Osteoblast (primary cell): ENCODE measurements at regions not wholly inside any gene's neighbourhood (a gene's known extent, or its start where the extent isn't known, plus 50 kb on each side); places are given as distances from the start of the nearest gene placed in this dataset.
A peak's percentile ranks its signal among the peaks of the same experiment; 100 is the strongest.

Experiments used
- DNase-seq: peaks from one replicate; pipeline ENCODE4 v3.0.0; 2011; ENCODE audit warnings: low spot score, mixed read lengths; ENCODE audit not compliant: insufficient read length; ENCODE audit errors: missing footprints
- H2AFZ ChIP-seq: 2 replicates; pipeline ENCODE4 v1.6.0; 2011; ENCODE audit warnings: mild to moderate bottlenecking, low read length
- H3K27ac ChIP-seq: 2 replicates; pipeline ENCODE4 v1.5.1; 2011; ENCODE audit warnings: mild to moderate bottlenecking, low read depth, low read length, moderate library complexity
- H3K27me3 ChIP-seq: 2 replicates; pipeline ENCODE4 v1.6.0; 2012; ENCODE audit warnings: mild to moderate bottlenecking, control low read depth, inconsistent platforms, low read length, moderate library complexity; ENCODE audit not compliant: insufficient read depth
- H3K36me3 ChIP-seq: 2 replicates; pipeline ENCODE4 v1.5.1; 2011; ENCODE audit warnings: mild to moderate bottlenecking, low read length, control low read depth, moderate library complexity; ENCODE audit not compliant: insufficient read depth
- H3K4me1 ChIP-seq: 2 replicates; pipeline ENCODE4 v1.5.1; 2011; ENCODE audit warnings: mild to moderate bottlenecking, low read length, control low read depth, moderate library complexity; ENCODE audit not compliant: insufficient read depth
- H3K4me2 ChIP-seq: 2 replicates; pipeline ENCODE4 v1.6.0; 2011; ENCODE audit warnings: mild to moderate bottlenecking, low read length; ENCODE audit not compliant: insufficient read depth
- H3K4me3 ChIP-seq: fragments of 200-600 bp; sonication (generic); 3 replicates; pipeline ENCODE4 v1.5.1; 2012; ENCODE audit warnings: mild to moderate bottlenecking, low read length, inconsistent platforms; ENCODE audit not compliant: insufficient read depth
- H3K79me2 ChIP-seq: 2 replicates; pipeline ENCODE4 v1.6.0; 2012; ENCODE audit warnings: mild to moderate bottlenecking, low read length, control low read depth, inconsistent platforms; ENCODE audit not compliant: insufficient read depth
- H3K9me3 ChIP-seq: 2 replicates; pipeline ENCODE4 v1.5.1; 2011; ENCODE audit warnings: low read depth, low read length, control low read depth
- H4K20me1 ChIP-seq: 2 replicates; pipeline ENCODE4 v1.6.0; 2012; ENCODE audit warnings: mild to moderate bottlenecking, low read length, control low read depth; ENCODE audit not compliant: insufficient read depth
- CTCF ChIP-seq: IDR thresholded peaks from 2 replicates; pipeline ENCODE4 v1.5.1; 2011; ENCODE audit warnings: mild to moderate bottlenecking, low read depth, low read length, moderate library complexity; ENCODE audit errors: extremely low read depth

- no peak overlapping the region for H2AFZ ChIP-seq
- H3K27me3 ChIP-seq, result peaks cover 12% of the 10 kb centered on the region
- no peak for DNase-seq
- TF ChIP-seq CTCF, result no peak
- H3K79me2 ChIP-seq, result no peaks in the 10 kb centered on the region
- peaks cover 23% of the 10 kb centered on the region for H3K4me1 ChIP-seq
- peak overlapping the region; percentile 65 for H3K27ac ChIP-seq
- no peaks in the 10 kb centered on the region for H3K36me3 ChIP-seq
- H4K20me1 ChIP-seq, result no peaks in the 10 kb centered on the region
- no peak overlapping the region for H3K4me3 ChIP-seq
- no peak overlapping the region for H3K4me2 ChIP-seq
- no peaks in the 10 kb centered on the region for H3K9me3 ChIP-seq
Measured at GRCh38 chrX:109936114-109936513, 66.8 kb upstream of the TMEM164 start.

- H3K36me3 ChIP-seq, result no peaks in the 10 kb centered on the region
- H2AFZ ChIP-seq, result no peak overlapping the region
- no peak for DNase-seq
- peaks cover 23% of the 10 kb centered on the region for H3K4me1 ChIP-seq
- no peaks in the 10 kb centered on the region for H4K20me1 ChIP-seq
- no peak overlapping the region for H3K4me3 ChIP-seq
- H3K79me2 ChIP-seq, result no peaks in the 10 kb centered on the region
- H3K4me2 ChIP-seq, result no peak overlapping the region
- H3K27ac ChIP-seq, result peak overlapping the region; percentile 65
- TF ChIP-seq CTCF, result no peak
- peaks cover 12% of the 10 kb centered on the region for H3K27me3 ChIP-seq
- H3K9me3 ChIP-seq, result no peaks in the 10 kb centered on the region
Measured at GRCh38 chrX:109936598-109936997, 66.3 kb upstream of the TMEM164 start.

GRCh38 chrX:109939498-109939897 lies 63.4 kb upstream of the TMEM164 start:
- Histone ChIP-seq H2AFZ (no peak overlapping the region), H3K36me3 (no peaks in the 10 kb centered on the region), H3K9me3 (no peaks in the 10 kb centered on the region), H3K4me2 (no peak overlapping the region), H3K27ac (no peak overlapping the region), H3K4me3 (no peak overlapping the region), H3K79me2 (no peaks in the 10 kb centered on the region), H3K27me3 (peaks cover 9% of the 10 kb centered on the region), H4K20me1 (no peaks in the 10 kb centered on the region), H3K4me1 (peaks cover 15% of the 10 kb centered on the region)
- no peak for DNase-seq
- TF ChIP-seq CTCF, result no peak

- H3K36me3 ChIP-seq, result no peaks in the 10 kb centered on the region
Measured at GRCh38 chrX:109940411-109940810, 62.5 kb upstream of the TMEM164 start.

More at GRCh38 chrX:109940411-109940810, 62.5 kb upstream of the TMEM164 start:
- Histone ChIP-seq H3K27me3 (peaks cover 5% of the 10 kb centered on the region), H3K4me3 (no peak overlapping the region), H3K4me2 (no peak overlapping the region), H3K27ac (no peak overlapping the region), H3K9me3 (no peaks in the 10 kb centered on the region), H4K20me1 (no peaks in the 10 kb centered on the region), H3K4me1 (peaks cover 8% of the 10 kb centered on the region), H2AFZ (no peak overlapping the region), H3K79me2 (no peaks in the 10 kb centered on the region)
- TF ChIP-seq CTCF, result no peak
- DNase-seq, result no peak
